ENCODE measurements at regions not wholly inside any gene's neighbourhood (a gene's known extent, or its start where the extent isn't known, plus 50 kb on each side); places are given as distances from the start of the nearest gene placed in this dataset.

DNA sequence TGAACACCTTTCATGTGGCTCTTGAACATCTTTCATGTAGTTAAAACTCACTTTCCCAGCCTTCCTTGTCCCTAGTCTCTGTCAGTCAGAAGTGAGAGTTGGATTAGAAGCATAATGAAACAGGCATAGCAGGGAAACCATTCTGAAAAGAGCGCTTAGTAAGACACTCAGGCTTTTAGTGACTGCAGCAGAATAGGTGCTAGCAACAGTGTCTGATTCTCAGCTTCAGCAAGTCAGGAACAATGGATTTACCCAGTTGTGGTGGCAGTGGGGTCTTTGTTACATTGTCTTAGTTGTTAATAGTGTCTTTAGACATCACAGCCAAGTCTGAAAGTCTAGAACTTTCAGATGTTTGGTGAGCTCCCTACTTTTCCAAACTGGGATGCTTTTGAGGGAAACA is 177.1 kb upstream of the PCDH7 start:
- TF ChIP-seq CTCF (conservative IDR thresholded peaks at IDR 0.05; ENCODE audit: low read length), result no peak
- no peak for TF ChIP-seq EZH2phosphoT487 (IDR thresholded peaks at IDR 0.05; ENCODE audit: borderline replicate concordance, low read depth, low read length)
